ENCODE measurements at regions not wholly inside any gene's neighbourhood (a gene's known extent, or its start where the extent isn't known, plus 50 kb on each side); places are given as distances from the start of the nearest gene placed in this dataset.
"Not testable (repeated sequence)": the region's sequence is repeated elsewhere in the genome, so short reads cannot be mapped to it uniquely, and the experiment has no call there.

GRCh38 chr6:115443825-115444478 lies 616.7 kb downstream of the FRK start:
- no peaks in the 10 kb centered on the region for H3K27me3 ChIP-seq (replicated peaks; ENCODE audit: insufficient read depth)
- no peak overlapping the region for H3K27ac ChIP-seq
- H3K36me3 ChIP-seq, result no peaks in the 10 kb centered on the region
- ATAC-seq (ENCODE audit: insufficient number of reproducible peaks, low FRiP score, low read depth) (no peak), DNase-seq (ENCODE audit: low spot score) (no peak)
- H3K4me1 ChIP-seq (ENCODE audit: control insufficient read depth in 1 of 2, low read depth in 2 of 2), result no peaks in the 10 kb centered on the region
- TF ChIP-seq CTCF (IDR thresholded peaks at IDR 0.05), result no peak
- no peaks in the 10 kb centered on the region for H3K9me3 ChIP-seq
- no peak overlapping the region for H3K4me3 ChIP-seq

GRCh38 chr6:115442323-115442722 lies 618.4 kb downstream of the FRK start:
- Histone ChIP-seq H3K9me3 (no peaks in the 10 kb centered on the region), H3K36me3 (no peaks in the 10 kb centered on the region), H3K4me1 (ENCODE audit: control insufficient read depth in 1 of 2, low read depth in 2 of 2) (no peaks in the 10 kb centered on the region), H3K4me3 (no peak overlapping the region), H3K27me3 (replicated peaks; ENCODE audit: insufficient read depth) (no peaks in the 10 kb centered on the region), H3K27ac (no peak overlapping the region)
- no peak for DNase-seq (ENCODE audit: low spot score)
- no peak for TF ChIP-seq CTCF (IDR thresholded peaks at IDR 0.05)
- no peak for ATAC-seq (ENCODE audit: insufficient number of reproducible peaks, low FRiP score, low read depth)

GRCh38 chr6:115441651-115442050 lies 619.0 kb downstream of the FRK start:
- Histone ChIP-seq H3K9me3 (no peaks in the 10 kb centered on the region), H3K36me3 (no peaks in the 10 kb centered on the region), H3K4me3 (no peak overlapping the region), H3K27ac (no peak overlapping the region), H3K27me3 (replicated peaks; ENCODE audit: insufficient read depth) (no peaks in the 10 kb centered on the region), H3K4me1 (ENCODE audit: control insufficient read depth in 1 of 2, low read depth in 2 of 2) (no peaks in the 10 kb centered on the region)
- TF ChIP-seq CTCF (IDR thresholded peaks at IDR 0.05), result no peak
- ATAC-seq (ENCODE audit: insufficient number of reproducible peaks, low FRiP score, low read depth), result no peak
- no peak for DNase-seq (ENCODE audit: low spot score)

- H3K27me3 ChIP-seq (replicated peaks; ENCODE audit: insufficient read depth), result no peaks in the 10 kb centered on the region
- ATAC-seq (ENCODE audit: insufficient number of reproducible peaks, low FRiP score, low read depth) (no peak), DNase-seq (ENCODE audit: low spot score) (no peak)
- H3K27ac ChIP-seq, result no peak overlapping the region
- no peak for TF ChIP-seq CTCF (IDR thresholded peaks at IDR 0.05)
- no peaks in the 10 kb centered on the region for H3K4me1 ChIP-seq (ENCODE audit: control insufficient read depth in 1 of 2, low read depth in 2 of 2)
- H3K36me3 ChIP-seq, result no peaks in the 10 kb centered on the region
- no peaks in the 10 kb centered on the region for H3K9me3 ChIP-seq
- no peak overlapping the region for H3K4me3 ChIP-seq
Observed at GRCh38 chr6:115415378-115415777, 645.3 kb downstream of the FRK start.

- H3K36me3 ChIP-seq; H3K9me3 ChIP-seq; H3K4me3 ChIP-seq; H3K27me3 ChIP-seq (replicated peaks; ENCODE audit: insufficient read depth); H3K27ac ChIP-seq; DNase-seq (ENCODE audit: low spot score); ATAC-seq (ENCODE audit: insufficient number of reproducible peaks, low FRiP score, low read depth); H3K4me1 ChIP-seq (ENCODE audit: control insufficient read depth in 1 of 2, low read depth in 2 of 2): not testable (repeated sequence)
Observed at GRCh38 chr6:115414916-115415315, 645.8 kb downstream of the FRK start.

GRCh38 chr6:115411756-115412155 lies 648.9 kb downstream of the FRK start:
- H3K27ac ChIP-seq, result no peak overlapping the region
- H3K4me3 ChIP-seq, result no peak overlapping the region
- DNase-seq (ENCODE audit: low spot score), result no peak
- no peaks in the 10 kb centered on the region for H3K36me3 ChIP-seq
- H3K9me3 ChIP-seq, result no peaks in the 10 kb centered on the region
- H3K27me3 ChIP-seq (replicated peaks; ENCODE audit: insufficient read depth), result no peaks in the 10 kb centered on the region
- no peak for TF ChIP-seq CTCF (IDR thresholded peaks at IDR 0.05)
- H3K4me1 ChIP-seq (ENCODE audit: control insufficient read depth in 1 of 2, low read depth in 2 of 2), result no peaks in the 10 kb centered on the region
- ATAC-seq (ENCODE audit: insufficient number of reproducible peaks, low FRiP score, low read depth), result no peak

Data from thoracic aorta (tissue), 2 donors.